22Rv1 (cell line): ENCODE measurements at regions not wholly inside any gene's neighbourhood (a gene's known extent, or its start where the extent isn't known, plus 50 kb on each side); places are given as distances from the start of the nearest gene placed in this dataset.

ENCODE experiments used
- ZFX ChIP-seq: fragments of 450-650 bp; IDR thresholded peaks from 2 replicates; pipeline ENCODE4 v1.6.1; 2017; ENCODE audit warnings: antibody characterized with exemption, borderline replicate concordance
- TF ChIP-seq, protein P1 (sequence below): fragments of 450-650 bp; IDR thresholded peaks from 2 replicates; pipeline ENCODE4 v1.5.1; 2017; ENCODE audit warnings: mild to moderate bottlenecking

DNA sequence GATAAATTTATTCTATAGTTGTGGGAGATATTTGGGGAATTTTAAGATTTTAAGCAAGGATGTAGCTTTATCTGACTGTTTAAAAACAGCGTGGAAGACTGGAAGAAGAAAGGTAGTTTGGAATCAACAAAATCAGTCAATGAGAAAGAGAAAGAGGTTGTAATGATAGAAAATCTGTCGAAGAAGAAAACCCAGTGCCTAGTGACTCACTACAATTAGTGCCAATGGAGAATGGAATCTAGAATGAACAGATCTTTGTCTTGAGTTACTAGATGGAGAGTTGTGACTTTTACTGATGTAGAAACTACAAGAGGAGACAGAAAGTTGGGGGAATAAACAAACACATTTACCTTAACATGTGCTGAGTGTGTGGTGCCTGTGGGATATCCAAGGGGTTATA, 577.8 kb upstream of the NR5A2 start:
- TF ChIP-seq, protein P1, sequence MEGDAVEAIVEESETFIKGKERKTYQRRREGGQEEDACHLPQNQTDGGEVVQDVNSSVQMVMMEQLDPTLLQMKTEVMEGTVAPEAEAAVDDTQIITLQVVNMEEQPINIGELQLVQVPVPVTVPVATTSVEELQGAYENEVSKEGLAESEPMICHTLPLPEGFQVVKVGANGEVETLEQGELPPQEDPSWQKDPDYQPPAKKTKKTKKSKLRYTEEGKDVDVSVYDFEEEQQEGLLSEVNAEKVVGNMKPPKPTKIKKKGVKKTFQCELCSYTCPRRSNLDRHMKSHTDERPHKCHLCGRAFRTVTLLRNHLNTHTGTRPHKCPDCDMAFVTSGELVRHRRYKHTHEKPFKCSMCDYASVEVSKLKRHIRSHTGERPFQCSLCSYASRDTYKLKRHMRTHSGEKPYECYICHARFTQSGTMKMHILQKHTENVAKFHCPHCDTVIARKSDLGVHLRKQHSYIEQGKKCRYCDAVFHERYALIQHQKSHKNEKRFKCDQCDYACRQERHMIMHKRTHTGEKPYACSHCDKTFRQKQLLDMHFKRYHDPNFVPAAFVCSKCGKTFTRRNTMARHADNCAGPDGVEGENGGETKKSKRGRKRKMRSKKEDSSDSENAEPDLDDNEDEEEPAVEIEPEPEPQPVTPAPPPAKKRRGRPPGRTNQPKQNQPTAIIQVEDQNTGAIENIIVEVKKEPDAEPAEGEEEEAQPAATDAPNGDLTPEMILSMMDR, result no peak
- no peak for TF ChIP-seq ZFX
